ENCODE measurements at regions not wholly inside any gene's neighbourhood (a gene's known extent, or its start where the extent isn't known, plus 50 kb on each side); places are given as distances from the start of the nearest gene placed in this dataset.

DNA sequence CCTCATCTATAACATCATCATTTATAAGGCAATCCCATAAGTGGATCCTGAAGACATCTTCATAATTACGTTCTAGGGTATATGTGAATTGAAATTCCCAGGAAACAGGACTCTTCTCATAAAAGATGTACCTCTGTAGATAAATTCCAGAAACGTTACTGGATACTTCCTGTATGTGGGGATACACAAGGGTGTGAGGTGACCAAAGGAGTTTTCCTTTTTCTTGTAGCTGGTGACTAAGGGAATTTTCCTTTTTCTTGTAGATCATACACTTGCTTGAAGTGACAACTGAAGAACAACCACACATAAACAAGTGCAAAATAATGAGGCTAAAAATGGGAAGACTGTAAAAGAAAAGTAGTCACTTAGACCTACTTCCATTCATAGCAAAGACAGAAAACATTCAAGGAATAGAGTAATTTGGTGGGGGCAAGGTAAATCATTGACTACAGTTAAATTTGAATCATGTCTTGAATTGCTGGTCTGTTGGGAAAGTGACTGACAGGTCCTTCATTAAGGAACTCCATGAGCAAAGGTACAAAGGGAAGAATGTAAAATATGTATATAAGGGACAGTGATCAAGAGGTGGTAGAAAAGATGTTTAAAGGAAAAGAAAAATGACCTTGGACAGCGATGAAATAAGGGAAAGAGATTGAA lies 53.2 kb upstream of the UBE2E3 start:
- H3K4me1 Mint-ChIP-seq = no peaks in the 10 kb centered on the region

GRCh38 chr2:180925700-180926099 lies 54.7 kb upstream of the UBE2E3 start:
- Mint-ChIP-seq H3K4me1 (no peaks in the 10 kb centered on the region), H3K27ac (no peak overlapping the region), H3K4me3 (no peak overlapping the region), H3K27me3 (peaks cover 9% of the 10 kb centered on the region), H3K9me3 (no peaks in the 10 kb centered on the region), H3K36me3 (ENCODE audit: low read depth) (no peaks in the 10 kb centered on the region)
- ATAC-seq (replicated peaks) = no peak

More for the DNA sequence above, 53.2 kb upstream of the UBE2E3 start:
- H3K36me3 Mint-ChIP-seq (ENCODE audit: low read depth) = no peaks in the 10 kb centered on the region
- no peaks in the 10 kb centered on the region for H3K9me3 Mint-ChIP-seq
- no peak for ATAC-seq (replicated peaks)
- H3K27me3 Mint-ChIP-seq = peaks cover 9% of the 10 kb centered on the region
- no peak overlapping the region for H3K4me3 Mint-ChIP-seq
- no peak overlapping the region for H3K27ac Mint-ChIP-seq

- no peaks in the 10 kb centered on the region for H3K4me1 Mint-ChIP-seq
Observed at GRCh38 chr2:180924063-180924462, 56.3 kb upstream of the UBE2E3 start.

DNA sequence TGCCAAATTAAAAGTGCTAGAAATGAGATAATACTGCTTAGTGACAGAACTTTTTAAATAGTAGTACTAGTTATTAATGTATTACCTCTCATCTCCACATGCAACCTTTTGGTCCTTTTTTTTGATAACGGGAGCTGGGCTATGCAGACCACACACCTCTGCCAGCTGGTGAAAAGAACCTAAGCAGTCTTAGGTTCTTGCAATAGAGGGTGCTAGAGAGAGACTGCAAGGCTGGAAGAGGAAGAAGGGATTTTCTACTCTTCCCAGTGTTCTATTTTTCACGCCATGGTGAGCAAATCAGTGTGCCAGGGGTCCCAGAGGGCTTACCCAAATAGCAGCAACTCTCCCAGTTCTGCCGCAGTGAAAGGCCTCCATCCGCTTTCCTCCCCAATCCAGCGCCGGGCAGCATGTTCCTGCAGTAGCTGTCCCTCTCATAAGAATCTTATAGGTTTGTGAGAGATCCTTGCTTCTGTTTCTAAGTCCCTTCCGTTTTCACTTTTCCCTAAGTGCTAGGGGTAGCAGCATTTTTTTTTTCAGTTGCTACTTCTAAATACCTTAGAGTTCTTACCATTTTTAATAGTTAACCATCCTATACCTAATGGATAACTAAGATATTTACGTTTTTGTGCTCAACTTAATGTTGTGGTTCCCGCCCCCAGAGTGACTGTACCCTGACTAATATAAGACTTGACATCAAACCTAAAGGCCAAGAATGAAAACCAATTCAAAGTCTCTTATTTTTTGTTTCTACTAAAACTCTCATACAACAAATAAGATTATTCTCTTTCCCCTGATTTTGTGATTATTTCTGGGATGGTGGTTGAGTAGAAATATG lies 69.4 kb upstream of the UBE2E3 start:
- Mint-ChIP-seq H3K4me3 (no peak overlapping the region), H3K9me3 (no peaks in the 10 kb centered on the region), H3K27ac (no peak overlapping the region), H3K4me1 (no peaks in the 10 kb centered on the region), H3K36me3 (ENCODE audit: low read depth) (no peaks in the 10 kb centered on the region), H3K27me3 (peaks cover 7% of the 10 kb centered on the region)
- no peak for ATAC-seq (replicated peaks)

More at GRCh38 chr2:180924063-180924462, 56.3 kb upstream of the UBE2E3 start:
- no peak overlapping the region for H3K4me3 Mint-ChIP-seq
- peaks cover 12% of the 10 kb centered on the region for H3K27me3 Mint-ChIP-seq
- no peak for ATAC-seq (replicated peaks)
- no peaks in the 10 kb centered on the region for H3K9me3 Mint-ChIP-seq
- H3K27ac Mint-ChIP-seq = no peak overlapping the region
- H3K36me3 Mint-ChIP-seq (ENCODE audit: low read depth) = no peaks in the 10 kb centered on the region

- no peak for ATAC-seq (replicated peaks)
- Mint-ChIP-seq H3K27me3 (peaks cover 15% of the 10 kb centered on the region), H3K27ac (no peak overlapping the region), H3K36me3 (ENCODE audit: low read depth) (no peaks in the 10 kb centered on the region), H3K9me3 (no peaks in the 10 kb centered on the region), H3K4me3 (no peak overlapping the region), H3K4me1 (no peaks in the 10 kb centered on the region)
Observed at GRCh38 chr2:180907731-180908130, 72.7 kb upstream of the UBE2E3 start.

GRCh38 chr2:180905461-180905860 lies 74.9 kb upstream of the UBE2E3 start:
- H3K27me3 Mint-ChIP-seq = peaks cover 25% of the 10 kb centered on the region
- H3K9me3 Mint-ChIP-seq = no peaks in the 10 kb centered on the region
- no peaks in the 10 kb centered on the region for H3K4me1 Mint-ChIP-seq
- no peaks in the 10 kb centered on the region for H3K36me3 Mint-ChIP-seq (ENCODE audit: low read depth)
- no peak for ATAC-seq (replicated peaks)
- H3K4me3 Mint-ChIP-seq = no peak overlapping the region
- H3K27ac Mint-ChIP-seq = no peak overlapping the region

DNA sequence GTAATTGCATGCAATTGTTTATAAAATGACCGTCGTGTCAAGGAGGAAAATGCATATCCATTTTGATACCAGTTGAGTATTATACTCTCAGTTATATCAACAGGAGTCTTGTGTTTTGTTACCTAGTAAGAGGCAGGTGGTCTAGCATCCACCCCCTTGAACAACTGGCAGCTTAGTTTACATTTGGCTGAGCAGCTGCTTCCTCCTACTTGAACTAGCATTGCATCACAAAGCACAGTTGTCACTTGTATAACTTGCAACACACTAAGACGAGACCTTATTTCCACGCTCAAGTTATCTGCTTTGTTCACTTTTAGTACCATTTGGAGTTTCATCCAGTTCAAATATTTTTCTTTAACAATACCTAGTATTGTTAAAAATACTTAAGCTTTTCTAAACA lies 75.4 kb upstream of the UBE2E3 start:
- Mint-ChIP-seq H3K27ac (no peak overlapping the region), H3K9me3 (no peaks in the 10 kb centered on the region), H3K27me3 (peaks cover 25% of the 10 kb centered on the region), H3K36me3 (ENCODE audit: low read depth) (no peaks in the 10 kb centered on the region), H3K4me3 (no peak overlapping the region), H3K4me1 (no peaks in the 10 kb centered on the region)
- ATAC-seq (replicated peaks) = no peak

- Mint-ChIP-seq H3K27ac (no peak overlapping the region), H3K4me3 (no peak overlapping the region), H3K4me1 (no peaks in the 10 kb centered on the region), H3K9me3 (no peaks in the 10 kb centered on the region), H3K27me3 (peaks cover 33% of the 10 kb centered on the region), H3K36me3 (ENCODE audit: low read depth) (no peaks in the 10 kb centered on the region)
- ATAC-seq (replicated peaks) = no peak
Observed at GRCh38 chr2:180901331-180901730, 79.1 kb upstream of the UBE2E3 start.

- H3K36me3 Mint-ChIP-seq (ENCODE audit: low read depth) = no peaks in the 10 kb centered on the region
- ATAC-seq (replicated peaks) = no peak
- no peak overlapping the region for H3K27ac Mint-ChIP-seq
- H3K27me3 Mint-ChIP-seq = peaks cover 8% of the 10 kb centered on the region
- H3K4me1 Mint-ChIP-seq = no peaks in the 10 kb centered on the region
- no peak overlapping the region for H3K4me3 Mint-ChIP-seq
- no peaks in the 10 kb centered on the region for H3K9me3 Mint-ChIP-seq
Observed at GRCh38 chr2:180893752-180894151, 86.7 kb upstream of the UBE2E3 start.

GRCh38 chr2:180892091-180892490 lies 88.3 kb upstream of the UBE2E3 start:
- no peaks in the 10 kb centered on the region for H3K4me1 Mint-ChIP-seq
- no peak overlapping the region for H3K27ac Mint-ChIP-seq
- no peaks in the 10 kb centered on the region for H3K36me3 Mint-ChIP-seq (ENCODE audit: low read depth)
- no peak overlapping the region for H3K4me3 Mint-ChIP-seq
- ATAC-seq (replicated peaks) = no peak
- H3K9me3 Mint-ChIP-seq = no peaks in the 10 kb centered on the region
- peaks cover 8% of the 10 kb centered on the region for H3K27me3 Mint-ChIP-seq

DNA sequence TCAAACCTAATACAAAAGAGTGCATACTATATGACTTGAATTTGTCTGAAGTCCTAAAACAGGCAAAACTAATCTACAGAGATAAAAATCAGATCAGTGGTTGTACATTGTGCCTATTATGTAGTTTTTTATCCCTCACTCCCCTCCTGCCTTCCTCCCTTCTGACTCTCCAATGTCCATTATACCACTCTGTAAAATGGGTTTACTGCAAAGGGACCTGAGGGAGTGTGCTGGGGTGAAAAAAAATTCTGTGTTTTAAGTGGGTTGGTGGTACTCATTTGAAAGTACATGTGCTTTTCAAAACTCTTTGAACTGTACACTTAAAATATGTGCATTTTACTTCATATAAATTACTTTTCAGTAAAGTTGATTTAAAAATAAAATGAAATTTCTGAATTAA lies 89.0 kb upstream of the UBE2E3 start:
- Mint-ChIP-seq H3K36me3 (ENCODE audit: low read depth) (no peaks in the 10 kb centered on the region), H3K27me3 (peaks cover under 1% of the 10 kb centered on the region), H3K4me3 (no peak overlapping the region), H3K27ac (no peak overlapping the region), H3K9me3 (no peaks in the 10 kb centered on the region), H3K4me1 (no peaks in the 10 kb centered on the region)
- ATAC-seq (replicated peaks) = no peak

DNA sequence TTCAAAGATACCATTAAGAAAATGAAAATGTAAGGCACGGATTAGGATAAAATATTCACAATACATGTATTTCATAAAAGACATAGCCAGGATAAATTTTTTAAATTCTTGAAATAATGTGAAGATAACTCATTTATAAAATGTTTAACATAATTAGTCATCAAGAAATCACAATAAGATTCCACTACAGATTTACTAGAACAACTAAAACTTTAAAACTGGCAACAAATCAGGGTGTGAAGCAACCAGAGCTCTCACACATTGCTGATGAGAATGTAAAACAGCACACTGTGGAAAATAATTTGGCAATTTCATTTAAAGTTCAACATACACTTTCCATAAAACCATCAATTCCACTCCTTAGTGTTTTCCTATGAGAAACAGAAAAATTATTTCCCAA lies 89.6 kb upstream of the UBE2E3 start:
- H3K27ac Mint-ChIP-seq = no peak overlapping the region
- H3K4me3 Mint-ChIP-seq = no peak overlapping the region
- H3K27me3 Mint-ChIP-seq = peaks cover 5% of the 10 kb centered on the region
- H3K36me3 Mint-ChIP-seq (ENCODE audit: low read depth) = no peaks in the 10 kb centered on the region
- H3K9me3 Mint-ChIP-seq = no peaks in the 10 kb centered on the region
- ATAC-seq (replicated peaks) = no peak
- no peaks in the 10 kb centered on the region for H3K4me1 Mint-ChIP-seq

DNA sequence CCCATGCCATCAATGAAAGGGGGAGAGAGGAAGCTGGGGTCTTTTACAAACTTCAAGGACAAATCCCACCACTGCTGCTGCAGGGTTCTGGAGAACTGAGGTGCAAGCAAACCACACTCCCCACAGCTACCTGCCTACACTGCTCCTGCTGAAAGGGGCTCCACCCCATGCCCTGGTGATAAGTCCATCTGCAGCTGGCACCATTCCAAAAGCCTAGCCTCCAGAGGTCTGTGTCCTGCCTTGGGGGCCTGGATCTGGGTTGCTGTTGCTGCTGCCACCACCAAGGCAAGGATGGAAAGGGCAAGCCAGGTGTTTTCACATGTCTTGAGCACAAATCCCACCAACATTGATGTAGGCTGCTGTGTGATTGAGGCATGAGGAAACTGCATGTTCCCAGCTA lies 97.4 kb upstream of the UBE2E3 start:
- no peaks in the 10 kb centered on the region for H3K4me1 Mint-ChIP-seq
- no peaks in the 10 kb centered on the region for H3K9me3 Mint-ChIP-seq
- no peak overlapping the region for H3K4me3 Mint-ChIP-seq
- no peak overlapping the region for H3K27ac Mint-ChIP-seq
- H3K27me3 Mint-ChIP-seq = peaks cover 16% of the 10 kb centered on the region
- no peaks in the 10 kb centered on the region for H3K36me3 Mint-ChIP-seq (ENCODE audit: low read depth)
- ATAC-seq (replicated peaks) = no peak

- no peaks in the 10 kb centered on the region for H3K9me3 Mint-ChIP-seq
- H3K4me3 Mint-ChIP-seq = no peak overlapping the region
- H3K36me3 Mint-ChIP-seq (ENCODE audit: low read depth) = no peaks in the 10 kb centered on the region
- ATAC-seq (replicated peaks) = no peak
- H3K27ac Mint-ChIP-seq = no peak overlapping the region
- H3K4me1 Mint-ChIP-seq = no peaks in the 10 kb centered on the region
- peaks cover 29% of the 10 kb centered on the region for H3K27me3 Mint-ChIP-seq
Observed at GRCh38 chr2:180876506-180876905, 103.9 kb upstream of the UBE2E3 start.

- no peak overlapping the region for H3K4me3 Mint-ChIP-seq
- H3K27me3 Mint-ChIP-seq = peaks cover 34% of the 10 kb centered on the region
- ATAC-seq (replicated peaks) = no peak
Observed at GRCh38 chr2:180873219-180873618, 107.2 kb upstream of the UBE2E3 start.

More at GRCh38 chr2:180873219-180873618, 107.2 kb upstream of the UBE2E3 start:
- H3K9me3 Mint-ChIP-seq = no peaks in the 10 kb centered on the region
- H3K27ac Mint-ChIP-seq = no peak overlapping the region
- H3K36me3 Mint-ChIP-seq (ENCODE audit: low read depth) = no peaks in the 10 kb centered on the region
- H3K4me1 Mint-ChIP-seq = no peaks in the 10 kb centered on the region
